HG03175 (cell line): ENCODE measurements at regions not wholly inside any gene's neighbourhood (a gene's known extent, or its start where the extent isn't known, plus 50 kb on each side); places are given as distances from the start of the nearest gene placed in this dataset.
A peak's percentile ranks its signal among the peaks of the same experiment; 100 is the strongest.
"Not testable (repeated sequence)": the region's sequence is repeated elsewhere in the genome, so short reads cannot be mapped to it uniquely, and the experiment has no call there.

Source experiments
- ATAC-seq: cut with Tn5 transposase; IDR thresholded peaks from one replicate; pipeline ENCODE4 v1.9.1; 2021; ENCODE audit warnings: mild to moderate bottlenecking, moderate library complexity; ENCODE audit not compliant: unreplicated experiment

DNA sequence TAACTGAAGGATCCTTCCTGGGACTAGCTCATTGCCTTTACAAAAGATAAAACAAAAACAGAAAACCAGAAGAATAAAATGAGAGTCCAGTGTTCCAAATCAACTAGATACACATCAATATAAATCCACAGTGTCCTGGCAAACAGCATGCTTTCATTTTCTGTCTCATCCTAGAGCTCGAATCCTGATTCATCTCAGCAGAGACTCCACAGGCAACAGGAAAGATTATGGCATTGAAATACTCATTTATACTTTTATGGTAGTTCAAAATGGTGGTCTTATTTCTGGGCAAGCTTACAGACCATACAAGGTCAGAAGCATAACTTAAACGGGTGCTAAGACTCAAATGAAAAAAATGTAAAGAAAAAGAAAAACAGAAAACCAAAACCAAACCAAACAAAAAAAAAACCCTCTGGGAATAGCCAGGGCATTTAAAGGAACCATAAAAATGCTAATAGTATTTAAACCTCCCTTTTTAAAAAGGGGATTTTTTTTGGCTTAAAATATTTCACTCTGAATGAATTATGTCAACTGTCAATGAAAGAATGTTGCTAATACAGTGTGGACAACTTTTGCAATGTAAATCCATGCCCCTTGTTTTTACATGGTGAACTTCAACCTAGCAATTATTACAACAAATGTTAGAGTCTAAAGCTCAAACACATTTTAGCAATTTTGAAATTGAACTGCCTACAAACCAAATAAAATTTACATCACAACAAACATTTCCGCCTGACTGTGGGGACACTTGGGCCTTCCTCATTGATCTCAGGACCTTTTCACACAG, 57.9 kb downstream of the GPR101 start:
- no peak for ATAC-seq

DNA sequence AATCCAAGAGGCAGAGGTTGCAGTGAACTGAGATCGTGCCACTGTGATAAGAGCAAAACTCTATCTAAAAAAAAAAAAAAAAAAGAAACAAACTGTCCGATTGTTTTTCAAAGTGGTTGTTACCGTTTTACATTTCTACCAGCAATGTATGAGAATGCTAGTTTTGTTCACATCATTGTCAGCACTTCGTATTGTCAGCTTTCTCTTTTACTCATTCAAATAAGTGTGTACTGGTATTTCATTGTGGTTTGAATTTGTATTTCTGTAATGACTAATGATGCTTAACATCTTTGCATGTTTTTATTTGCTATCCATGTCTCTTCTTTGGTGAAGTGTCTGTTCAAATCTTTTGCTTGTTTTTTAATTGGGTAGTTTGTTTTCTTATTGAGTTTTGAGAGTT, 65.8 kb downstream of the GPR101 start:
- ATAC-seq = no peak

DNA sequence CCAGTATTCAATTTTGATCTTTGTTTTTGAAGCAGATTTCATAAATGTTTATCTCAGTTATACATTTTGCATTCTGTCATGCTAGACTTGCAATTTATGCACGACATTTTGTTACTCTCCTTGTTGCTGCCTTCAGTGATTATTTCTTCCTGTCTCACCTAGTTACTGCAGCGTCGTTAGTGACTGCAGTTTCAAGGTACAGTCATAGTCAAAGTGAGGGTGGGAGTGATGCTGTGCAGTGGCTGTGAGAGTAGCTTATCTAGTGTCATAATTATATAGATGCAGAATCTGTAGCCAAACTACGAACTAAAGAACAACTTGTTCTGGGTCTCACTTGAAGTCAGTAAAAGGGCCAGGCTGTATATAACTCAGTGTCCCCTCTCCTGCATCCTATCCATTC, 69.8 kb downstream of the GPR101 start:
- ATAC-seq = no peak

DNA sequence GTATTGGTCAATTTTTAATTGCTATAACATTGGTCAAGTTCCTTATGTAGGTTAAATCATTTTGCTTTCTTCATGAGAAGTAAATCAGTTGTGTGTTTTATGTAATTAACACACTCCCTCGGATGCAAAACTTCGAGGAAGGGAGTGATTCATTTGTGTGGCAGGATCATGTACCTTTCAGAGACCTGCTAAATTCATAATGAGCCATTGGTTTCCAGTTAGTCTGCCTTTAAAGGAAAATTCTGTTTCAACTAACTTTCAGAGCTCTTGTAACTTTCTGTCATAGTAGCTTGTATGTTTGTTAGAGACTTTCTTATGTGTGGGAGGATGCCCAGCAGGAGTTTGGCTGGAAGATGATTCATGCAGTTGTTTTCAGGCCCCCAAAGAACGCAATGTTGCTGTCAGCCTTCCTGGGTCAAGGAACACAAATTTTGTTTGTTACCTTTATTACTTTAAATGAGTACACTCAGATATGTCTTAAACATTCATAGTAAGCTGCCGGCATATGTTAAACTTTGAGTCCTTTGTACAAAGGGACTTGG, 72.1 kb downstream of the GPR101 start:
- no peak for ATAC-seq

DNA sequence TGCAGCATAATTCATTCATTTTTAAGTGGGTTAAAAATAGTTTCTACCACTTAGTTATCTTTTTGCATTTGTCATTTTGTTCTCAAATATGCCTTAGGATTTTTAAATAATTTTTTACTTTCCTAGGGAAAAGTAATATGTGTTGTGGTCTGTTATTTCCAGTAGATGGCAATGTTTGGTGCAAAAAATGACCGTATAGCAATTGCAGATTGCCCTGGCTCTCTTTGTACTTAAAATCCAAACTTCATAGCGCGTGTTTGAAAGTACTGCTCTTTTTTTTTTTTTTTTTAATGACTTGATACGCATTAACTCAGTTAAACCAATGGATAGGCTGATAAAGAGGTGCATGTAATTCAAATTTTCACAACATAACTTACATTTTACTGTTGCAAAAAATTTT, 74.4 kb upstream of the RBMX start:
- no peak for ATAC-seq

DNA sequence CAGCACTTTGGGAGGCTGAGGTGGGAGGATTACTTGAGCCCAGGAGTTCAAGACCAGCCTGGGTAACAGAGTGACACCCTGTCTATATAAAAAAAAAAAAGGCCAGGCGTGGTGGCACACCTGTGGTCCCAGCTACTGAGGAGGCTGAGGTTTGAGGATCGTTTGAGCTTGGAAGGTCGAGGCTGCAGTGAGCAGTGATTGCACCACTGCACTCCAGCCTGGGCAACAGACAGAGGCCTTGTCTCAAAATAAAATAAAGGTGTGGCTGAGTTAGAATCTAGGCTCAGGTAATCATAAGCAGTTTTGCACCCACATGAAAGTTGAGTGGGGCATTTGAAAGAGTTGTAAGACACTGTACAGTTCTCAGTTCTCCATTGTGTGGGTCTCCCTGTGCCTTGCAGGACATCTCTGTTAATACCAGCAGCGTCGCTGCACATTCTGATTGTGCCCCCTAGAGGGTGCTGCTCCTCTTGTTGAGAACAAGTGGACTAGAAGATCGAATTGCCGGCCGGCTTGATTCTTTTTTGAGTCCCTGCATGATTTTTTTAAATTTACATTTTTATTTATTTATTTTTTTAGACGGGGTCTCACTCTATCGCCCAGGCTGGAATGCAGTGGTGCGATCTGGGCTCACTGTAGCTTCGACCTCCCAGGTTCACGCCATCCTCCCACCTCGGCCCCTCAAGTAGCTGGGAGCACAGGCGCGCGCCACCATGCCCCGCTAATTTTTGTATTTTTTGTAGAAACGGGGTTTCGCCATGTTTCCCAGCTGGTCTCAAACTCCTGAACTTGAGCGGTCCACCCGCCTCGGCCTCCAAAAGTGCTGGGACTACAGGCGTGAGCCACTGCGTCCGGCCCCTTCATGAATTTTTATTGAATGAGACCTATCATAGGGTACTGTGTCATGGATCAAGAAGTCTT, 73.6 kb upstream of the RBMX start:
- peak; percentile 95 for ATAC-seq

DNA sequence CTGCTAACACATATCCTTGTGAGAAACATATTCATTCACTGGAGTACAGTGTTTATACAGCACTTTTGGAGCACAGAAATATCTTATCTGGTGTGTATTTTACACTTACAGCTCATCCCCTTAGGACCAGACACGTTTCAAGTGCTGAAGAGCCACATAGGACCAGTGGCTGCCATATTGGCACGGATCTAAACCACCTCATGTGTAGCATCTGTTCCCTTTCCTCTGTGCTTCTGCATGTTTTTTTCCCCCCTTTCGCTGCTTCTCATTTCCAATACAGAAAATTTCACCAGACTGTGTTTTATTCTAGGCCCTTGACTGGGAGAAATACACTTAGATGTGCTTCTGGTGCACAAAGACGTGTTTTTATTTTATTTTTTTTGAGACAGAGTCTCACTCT, 69.7 kb upstream of the RBMX start:
- no peak for ATAC-seq

DNA sequence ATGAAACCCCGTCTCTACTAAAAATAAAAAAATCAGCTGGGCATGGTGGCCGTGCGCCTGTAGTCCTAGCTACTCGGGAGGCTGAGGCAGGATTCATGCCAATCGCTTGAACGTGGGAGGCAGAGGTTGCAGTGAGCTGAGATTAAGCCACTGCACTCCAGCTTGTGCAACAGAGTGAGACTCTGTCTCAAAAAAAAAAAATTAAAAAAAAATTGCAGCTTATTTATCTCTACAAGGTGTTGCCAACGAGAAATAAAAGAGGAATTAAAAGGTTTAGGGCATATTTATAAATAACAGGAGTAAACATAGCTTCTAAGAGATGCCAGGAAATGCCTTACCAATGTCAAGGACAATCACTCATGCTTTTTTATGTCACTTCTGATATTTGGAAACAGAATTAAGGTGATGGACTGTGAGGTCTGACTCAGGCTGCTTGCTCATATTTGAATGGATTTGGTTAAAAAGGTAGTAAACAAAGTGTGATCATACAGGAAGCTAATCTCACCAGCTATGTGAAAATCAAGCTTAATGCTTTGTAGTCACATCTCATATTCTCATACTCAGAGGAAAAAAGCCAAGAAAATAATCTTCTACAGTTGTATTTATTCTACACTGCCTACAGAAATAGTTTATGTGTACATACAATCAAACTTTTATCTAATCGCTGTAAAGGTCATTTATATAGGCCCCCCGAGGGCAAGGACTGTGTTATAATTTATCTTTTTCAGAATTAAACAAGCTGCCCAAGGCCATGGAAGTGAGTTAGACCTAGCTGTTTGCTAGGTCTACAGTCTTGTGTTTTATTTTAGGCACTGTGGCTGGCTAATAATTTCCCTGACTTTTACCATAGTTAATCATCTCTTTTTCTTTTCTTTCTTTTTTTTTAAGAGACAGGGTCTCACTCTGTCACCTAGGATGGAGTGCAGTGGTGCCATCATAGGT, 61.1 kb upstream of the RBMX start:
- no peak for ATAC-seq

DNA sequence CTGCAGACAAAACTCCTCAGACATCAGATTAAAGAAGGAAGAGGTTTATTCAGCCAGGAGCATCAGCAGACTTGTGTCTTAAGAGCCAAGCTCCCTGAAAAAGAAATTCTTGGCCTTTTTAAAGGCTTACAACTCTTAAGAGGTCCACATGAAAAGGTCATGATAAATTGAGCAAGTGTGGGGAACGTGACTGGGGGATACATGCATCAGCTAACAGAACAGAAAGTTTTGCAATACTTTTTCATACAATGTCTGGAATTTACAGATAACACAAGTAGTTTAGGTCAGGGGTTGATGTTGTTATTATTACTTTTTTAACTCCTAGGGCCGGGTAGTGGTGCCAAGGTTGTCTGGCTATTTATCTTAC, 55.6 kb upstream of the RBMX start:
- ATAC-seq = no peak

DNA sequence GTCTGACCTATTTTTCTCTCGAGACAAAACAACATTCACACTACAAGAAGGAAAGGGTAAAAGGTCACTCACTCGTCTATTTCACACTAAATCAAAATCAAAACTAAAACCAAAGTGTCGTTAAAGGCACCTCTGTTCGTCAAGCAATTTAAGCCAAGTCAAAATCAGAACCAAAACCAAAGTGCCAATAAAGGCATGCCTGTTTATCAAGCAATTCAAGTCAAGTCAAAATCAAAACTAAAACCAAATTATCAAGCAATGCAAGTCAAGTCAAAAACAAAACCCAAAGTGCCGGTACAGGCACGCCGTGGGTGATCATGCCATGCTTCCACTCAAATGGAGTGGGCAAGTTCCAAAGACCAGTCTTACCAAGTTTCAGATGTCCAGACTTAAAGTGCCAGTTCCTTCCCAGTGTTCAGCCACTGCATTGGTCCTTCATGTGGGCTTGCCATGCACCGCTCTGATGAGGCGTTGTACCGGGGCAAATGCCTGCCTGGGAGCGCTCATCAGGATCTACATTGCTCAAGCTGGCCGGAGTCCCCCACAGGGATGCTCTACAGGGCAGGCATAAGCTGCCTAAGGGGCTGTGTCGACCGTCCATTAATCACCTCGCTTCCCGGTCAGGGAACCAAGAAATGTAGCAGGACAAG, 55.1 kb upstream of the RBMX start:
- ATAC-seq = peak; percentile 51

DNA sequence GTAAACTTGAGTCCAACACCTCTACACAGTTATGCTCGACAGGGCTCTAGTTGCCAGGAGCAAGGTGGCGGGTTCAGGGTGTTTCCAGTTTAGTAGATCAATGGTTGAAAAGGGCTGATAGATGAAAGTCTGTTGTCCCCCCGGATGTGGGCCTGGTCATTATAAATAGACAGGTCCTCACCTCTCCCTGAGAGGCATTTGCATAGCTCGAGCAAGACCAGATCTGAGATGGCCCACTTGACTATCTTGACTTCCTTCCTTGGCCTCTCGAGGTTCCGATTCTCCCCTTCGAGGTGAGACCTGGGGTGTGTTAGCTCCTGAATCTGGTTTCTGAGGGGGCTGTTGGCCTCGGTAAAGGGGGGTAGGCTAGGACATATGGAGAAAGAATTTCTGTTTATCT, 54.1 kb upstream of the RBMX start:
- not testable (repeated sequence) for ATAC-seq

DNA sequence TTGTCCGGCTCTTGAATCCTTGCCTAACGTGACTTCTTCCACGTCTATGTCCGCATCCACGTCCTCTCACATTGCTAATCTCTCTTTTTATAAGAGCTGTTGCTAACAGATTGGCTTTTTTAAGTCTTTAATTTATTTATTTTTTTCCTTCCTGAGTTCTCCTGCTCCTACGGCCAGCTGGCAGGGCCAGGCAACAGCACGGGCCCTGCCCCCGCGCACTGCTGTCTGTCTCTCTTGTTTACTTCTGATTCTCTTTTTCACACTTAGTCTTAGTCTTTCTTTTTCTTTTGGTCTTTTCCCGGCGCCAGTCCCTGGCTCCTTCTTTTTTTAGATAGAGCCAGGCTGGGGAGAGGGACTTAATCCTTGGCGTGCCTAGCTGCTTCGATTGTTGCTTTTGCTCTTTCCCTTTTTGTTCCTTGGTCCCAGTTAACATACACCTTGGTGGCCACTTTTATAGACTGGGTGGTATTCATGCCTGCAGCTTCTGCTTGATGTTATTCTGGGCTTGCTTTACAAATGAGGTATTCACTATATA, 53.2 kb upstream of the RBMX start:
- no peak for ATAC-seq

DNA sequence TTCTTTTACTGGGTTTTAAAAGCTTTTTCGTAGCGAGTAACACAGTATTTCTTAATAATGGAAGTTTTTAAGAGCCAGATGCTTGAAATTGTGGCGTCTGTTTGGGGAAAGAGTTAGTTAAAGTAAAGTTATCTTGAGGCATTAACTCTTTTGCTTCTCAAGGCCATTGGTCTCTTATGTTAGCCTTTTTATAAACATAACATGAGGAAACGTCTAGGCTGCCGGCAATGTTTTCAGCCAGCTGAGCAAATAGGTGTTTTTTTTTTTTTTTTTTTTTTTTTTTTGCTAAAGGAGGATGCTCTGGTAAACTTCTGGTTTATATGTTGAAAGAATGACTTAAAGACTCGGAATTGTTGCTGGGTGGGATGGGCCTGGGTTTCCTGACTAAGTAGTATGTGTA, 51.1 kb upstream of the RBMX start:
- no peak for ATAC-seq
